WTC11 (cell line): ENCODE measurements at regions not wholly inside any gene's neighbourhood (a gene's known extent, or its start where the extent isn't known, plus 50 kb on each side); places are given as distances from the start of the nearest gene placed in this dataset.

Source experiments
- ATAC-seq: fragments of 200-7000 bp; cut with Tn5 transposase; 2 replicates; pipeline ENCODE4 v1.10.0; 2021; ENCODE audit warnings: mild to moderate bottlenecking, moderate library complexity
- CTCF ChIA-PET: fragments of 300-600 bp; sonication (Branson Sonifier 250); formaldehyde crosslinking; loops from one replicate; lab custom pipeline; 2021; ENCODE audit warnings: antibody characterized with exemption; lab: Charles Lee
- POLR2A ChIA-PET: fragments of 350-600 bp; sonication (Branson Sonifier 250); formaldehyde crosslinking; loops from one replicate; lab custom pipeline; 2021; ENCODE audit warnings: antibody characterized with exemption; lab: Charles Lee
- DNase-seq: peaks from one replicate; pipeline ENCODE4 v3.0.0; 2021; ENCODE audit warnings: low spot score
- H3K27ac Mint-ChIP-seq: 2 replicates; pipeline ENCODE4 v1.8.0; 2021; ENCODE audit warnings: mixed read lengths
- H3K27me3 Mint-ChIP-seq: 2 replicates; pipeline ENCODE4 v1.8.0; 2021; ENCODE audit warnings: low read depth, mild to moderate bottlenecking, moderate library complexity, mixed read lengths
- H3K36me3 Mint-ChIP-seq: 2 replicates; pipeline ENCODE4 v1.8.0; 2021; ENCODE audit warnings: mixed read lengths
- H3K4me1 Mint-ChIP-seq: 2 replicates; pipeline ENCODE4 v1.8.0; 2022; ENCODE audit warnings: mixed read lengths
- H3K4me3 Mint-ChIP-seq: 2 replicates; pipeline ENCODE4 v1.8.0; 2021; ENCODE audit warnings: mild to moderate bottlenecking, moderate library complexity, mixed read lengths
- H3K9me3 Mint-ChIP-seq: 2 replicates; pipeline ENCODE4 v1.8.0; 2021; ENCODE audit warnings: mixed read lengths
- ELF4 ChIP-seq: sonication (generic); formaldehyde crosslinking; IDR thresholded peaks from 2 replicates; pipeline ENCODE4 v1.8.1; 2022; ENCODE audit warnings: low read depth, mild to moderate bottlenecking, moderate library complexity, missing genetic modification reagents
- FOXJ3 ChIP-seq: sonication (generic); formaldehyde crosslinking; IDR thresholded peaks from 2 replicates; pipeline ENCODE4 v1.9.0; 2021; ENCODE audit warnings: missing genetic modification reagents, mild to moderate bottlenecking, borderline replicate concordance
- GABPB1 ChIP-seq: sonication (generic); formaldehyde crosslinking; IDR thresholded peaks from 2 replicates; pipeline ENCODE4 v1.8.1; 2023; ENCODE audit warnings: mild to moderate bottlenecking, missing genetic modification reagents
- MXD4 ChIP-seq: fragments of 250-450 bp; sonication (Bioruptor Pico); IDR thresholded peaks from 2 replicates; pipeline ENCODE4 v1.8.0; 2021; ENCODE audit warnings: mild to moderate bottlenecking, moderate library complexity, borderline replicate concordance
- NR1H2 ChIP-seq: sonication (generic); formaldehyde crosslinking; IDR thresholded peaks from 2 replicates; pipeline ENCODE4 v1.9.0; 2021; ENCODE audit warnings: mild to moderate bottlenecking, moderate library complexity, missing genetic modification reagents
- PRDM15 ChIP-seq: sonication (generic); formaldehyde crosslinking; IDR thresholded peaks from 2 replicates; pipeline ENCODE4 v1.8.0; 2022; ENCODE audit warnings: missing genetic modification reagents
- RORB ChIP-seq: fragments of 250-450 bp; sonication (Bioruptor Pico); IDR thresholded peaks from 2 replicates; pipeline ENCODE4 v1.9.0; 2021; ENCODE audit warnings: mild to moderate bottlenecking
- SMAD3 ChIP-seq: sonication (generic); formaldehyde crosslinking; IDR thresholded peaks from 2 replicates; pipeline ENCODE4 v1.8.0; 2022; ENCODE audit warnings: missing genetic modification reagents, mild to moderate bottlenecking, borderline replicate concordance
- SP1 ChIP-seq: sonication (generic); formaldehyde crosslinking; conservative IDR thresholded peaks from 2 replicates; pipeline ENCODE4 v1.8.1; 2022; ENCODE audit warnings: missing genetic modification reagents
- STAT6 ChIP-seq: sonication (generic); formaldehyde crosslinking; conservative IDR thresholded peaks from 2 replicates; pipeline ENCODE4 v1.8.1; 2023; ENCODE audit warnings: mild to moderate bottlenecking, low read depth, missing genetic modification reagents, moderate library complexity
- TEAD1 ChIP-seq: sonication (generic); formaldehyde crosslinking; IDR thresholded peaks from 2 replicates; pipeline ENCODE4 v1.8.0; 2022; ENCODE audit warnings: mild to moderate bottlenecking, missing genetic modification reagents
- TP53 ChIP-seq: sonication (generic); formaldehyde crosslinking; IDR thresholded peaks from 2 replicates; pipeline ENCODE4 v1.8.1; 2023; ENCODE audit warnings: mild to moderate bottlenecking, missing genetic modification reagents
- ZBTB21 ChIP-seq: sonication (generic); formaldehyde crosslinking; IDR thresholded peaks from 2 replicates; pipeline ENCODE4 v1.8.1; 2023; ENCODE audit warnings: mild to moderate bottlenecking, missing genetic modification reagents, borderline replicate concordance
- ZMAT4 ChIP-seq: fragments of 250-450 bp; sonication (Bioruptor Pico); IDR thresholded peaks from 2 replicates; pipeline ENCODE4 v1.9.0; 2021; ENCODE audit warnings: mild to moderate bottlenecking
- ZNF317 ChIP-seq: sonication (generic); formaldehyde crosslinking; IDR thresholded peaks from 2 replicates; pipeline ENCODE4 v1.8.1; 2023; ENCODE audit warnings: low read depth, mild to moderate bottlenecking, moderate library complexity, missing genetic modification reagents, borderline replicate concordance
- ZNF425 ChIP-seq: fragments of 250-450 bp; sonication (Bioruptor Pico); conservative IDR thresholded peaks from 2 replicates; pipeline ENCODE4 v1.9.0; 2021; ENCODE audit warnings: mild to moderate bottlenecking
- ZNF671 ChIP-seq: fragments of 250-450 bp; sonication (Bioruptor Pico); IDR thresholded peaks from 2 replicates; pipeline ENCODE4 v1.8.0; 2021; ENCODE audit warnings: mild to moderate bottlenecking

- TF ChIP-seq TP53 (CRISPR knock-in tag) (no peak), GABPB1 (CRISPR knock-in tag) (no peak), SP1 (CRISPR knock-in tag) (no peak), ELF4 (no peak), SMAD3 (CRISPR knock-in tag) (no peak)
Observed at GRCh38 chr9:135255033-135255840, 167.8 kb downstream of the OLFM1 start (continued).

- no peak for ATAC-seq
- Mint-ChIP-seq H3K4me3 (no peak overlapping the region), H3K27ac (no peak overlapping the region), H3K27me3 (no peaks in the 10 kb centered on the region), H3K36me3 (no peaks in the 10 kb centered on the region), H3K9me3 (no peaks in the 10 kb centered on the region), H3K4me1 (peaks cover 9% of the 10 kb centered on the region)
- DNase-seq: no peak
- TF ChIP-seq TEAD1: no peak
- no peak for TF ChIP-seq FOXJ3 (CRISPR knock-in tag)
- TF ChIP-seq ZMAT4 (CRISPR knock-in tag): no peak
- TF ChIP-seq ZNF317 (CRISPR knock-in tag): no peak
- no peak for TF ChIP-seq STAT6 (CRISPR knock-in tag)
- TF ChIP-seq PRDM15: no peak
- TF ChIP-seq NR1H2 (CRISPR knock-in tag): no peak
- no peak for TF ChIP-seq ZNF671 (CRISPR knock-in tag)
- no peak for TF ChIP-seq ZBTB21
- TF ChIP-seq MXD4: no peak
- ChIA-PET POLR2A (no interaction called here), CTCF (interaction anchor here (1.0 kb wide), 1 partner anchor 25 kb away, joined by 3 read pairs; no protein-coding TSS in a partner anchor)
Observed at GRCh38 chr9:135255841-135256580, 168.5 kb downstream of the OLFM1 start.

GRCh38 chr9:135256581-135257354 lies 169.3 kb downstream of the OLFM1 start:
- TF ChIP-seq RORB (CRISPR knock-in tag): no peak
- no peak for TF ChIP-seq ZNF425 (CRISPR knock-in tag)
- TF ChIP-seq ZNF317 (CRISPR knock-in tag): no peak

More at GRCh38 chr9:135256581-135257354, 169.3 kb downstream of the OLFM1 start:
- ChIA-PET POLR2A (no interaction called here), CTCF (no interaction called here)
- Mint-ChIP-seq H3K9me3 (no peaks in the 10 kb centered on the region), H3K27me3 (no peaks in the 10 kb centered on the region), H3K36me3 (no peaks in the 10 kb centered on the region), H3K27ac (no peak overlapping the region), H3K4me3 (no peak overlapping the region), H3K4me1 (peaks cover 9% of the 10 kb centered on the region)
- DNase-seq: no peak
- no peak for ATAC-seq
